Ovary (tissue), 7 donors: ENCODE measurements at regions not wholly inside any gene's neighbourhood (a gene's known extent, or its start where the extent isn't known, plus 50 kb on each side); places are given as distances from the start of the nearest gene placed in this dataset.

Source experiments
- DNase-seq, 5 donors: peaks; one replicate each; pipeline ENCODE4 v3.0.0-alpha.2; 2019 to 2020
- H3K27ac ChIP-seq, 2 donors: fragments of 200-600 bp; one replicate each; pipeline versions ENCODE4 v1.5.1 to v1.8.0; 2019 to 2022
- H3K27me3 ChIP-seq: fragments of 200-600 bp; one replicate; pipeline ENCODE4 v1.8.0; 2022
- H3K36me3 ChIP-seq: fragments of 200-600 bp; sonication (generic); one replicate; pipeline ENCODE4 v1.5.1; 2019
- H3K4me1 ChIP-seq: one replicate; pipeline ENCODE4 v1.8.1; 2013; ENCODE audit warnings: mild to moderate bottlenecking, moderate library complexity; ENCODE audit not compliant: insufficient read depth
- H3K4me3 ChIP-seq: fragments of 200-600 bp; sonication (generic); one replicate; pipeline ENCODE4 v1.5.1; 2017
- H3K9me3 ChIP-seq, 2 donors: fragments of 200-600 bp in 1 of 2; sonication (generic) in 1 of 2; one replicate each; pipeline versions ENCODE4 v1.5.1 to v1.8.1; 2013 to 2019; ENCODE audit warnings: mild to moderate bottlenecking in 1 of 2, moderate library complexity in 1 of 2
- CTCF ChIP-seq, 3 donors: fragments of 450-650 bp in 2 of 3; fragments of 200-600 bp in 1 of 3; IDR thresholded peaks; one replicate each; pipeline versions ENCODE4 v1.5.1 to v1.8.0; 2016 to 2022; ENCODE audit warnings: antibody characterized with exemption in 3 of 3, mild to moderate bottlenecking in 1 of 3
- EP300 ChIP-seq: sonication (generic); formaldehyde crosslinking; IDR thresholded peaks from one replicate; pipeline ENCODE4 v1.6.1; 2017; ENCODE audit warnings: antibody characterized with exemption
- POLR2A ChIP-seq: fragments of 450-650 bp; IDR thresholded peaks from one replicate; pipeline ENCODE4 v1.6.1; 2017; ENCODE audit warnings: antibody characterized with exemption, mild to moderate bottlenecking, moderate library complexity
- WGBS, 3 donors: extraction: QIAGEN DNeasy Blood & Tissue Kit in 1 of 3; methylation state at CpG; one replicate each; pipeline versions ENCODE4 v1.1.5 to v1.1.7; 2013 to 2017; 5-methylcytosine and 5-hydroxymethylcytosine counted together
- intact Hi-C, 4 donors: fragments of 100-400 bp; cut with DNase I; formaldehyde crosslinking; loops; one replicate each; pipeline versions ENCODE4 v1.11.0 to v1.15.1; 2022 to 2023
- donor health status: DM: no; HTN: no; CAD: no; lungs with moderate emphysema.
- donor health status: DM: no; HTN: no; CAD: no.
- donor health status: Bipolar disorder and iron deficiency.
- donor health status: DM: no; HTN: no; CAD: no.
- donor health status: DM: yes; HTN: yes; CAD: no.

- TF ChIP-seq CTCF (IDR thresholded peaks at IDR 0.05): no peak
- no peak for TF ChIP-seq POLR2A
- TF ChIP-seq EP300: no peak
- intact Hi-C loops: no loop called here
- Histone ChIP-seq H3K27me3 (no peaks in the 10 kb centered on the region), H3K36me3 (no peaks in the 10 kb centered on the region), H3K4me3 (no peak overlapping the region), H3K9me3 (no peaks in the 10 kb centered on the region), H3K27ac (no peak overlapping the region), H3K4me1 (no peaks in the 10 kb centered on the region)
- no peak for DNase-seq
These were observed 661.8 kb upstream of the FZD8 start for GRCh38 chr10:36303896-36304295.

GRCh38 chr10:36302086-36302485, 660.0 kb upstream of the FZD8 start:
- H3K4me3 ChIP-seq: no peak overlapping the region
- 60 to 71% (median 68%) methylated on average over 2 of the region's 2 CpGs for WGBS, 3 donors
- intact Hi-C loops: no loop called here
- no peak overlapping the region for H3K27ac ChIP-seq
- no peaks in the 10 kb centered on the region for H3K9me3 ChIP-seq
- H3K27me3 ChIP-seq: no peaks in the 10 kb centered on the region
- no peaks in the 10 kb centered on the region for H3K4me1 ChIP-seq
- TF ChIP-seq CTCF (IDR thresholded peaks at IDR 0.05) (no peak), POLR2A (no peak), EP300 (no peak)
- H3K36me3 ChIP-seq: no peaks in the 10 kb centered on the region
- DNase-seq: no peak

- Histone ChIP-seq H3K4me3 (no peak overlapping the region), H3K27ac (no peak overlapping the region), H3K36me3 (no peaks in the 10 kb centered on the region), H3K27me3 (no peaks in the 10 kb centered on the region), H3K9me3 (no peaks in the 10 kb centered on the region), H3K4me1 (no peaks in the 10 kb centered on the region)
- DNase-seq: no peak
- TF ChIP-seq POLR2A: no peak
- no peak for TF ChIP-seq CTCF (IDR thresholded peaks at IDR 0.05)
- no peak for TF ChIP-seq EP300
- intact Hi-C loops: no loop called here
- WGBS, 3 donors: 93 to 96% (median 93%) methylated on average over 1 of the region's 1 CpG
These were observed 659.4 kb upstream of the FZD8 start for GRCh38 chr10:36301539-36301938.

- intact Hi-C loops: no loop called here
These were observed 659.0 kb upstream of the FZD8 start for GRCh38 chr10:36301139-36301538.

More at GRCh38 chr10:36301139-36301538, 659.0 kb upstream of the FZD8 start:
- Histone ChIP-seq H3K27ac (no peak overlapping the region), H3K4me1 (no peaks in the 10 kb centered on the region), H3K36me3 (no peaks in the 10 kb centered on the region), H3K4me3 (no peak overlapping the region), H3K9me3 (no peaks in the 10 kb centered on the region), H3K27me3 (no peaks in the 10 kb centered on the region)
- no peak for DNase-seq
- no peak for TF ChIP-seq CTCF (IDR thresholded peaks at IDR 0.05)
- TF ChIP-seq POLR2A: no peak
- TF ChIP-seq EP300: no peak
- WGBS, 3 donors: 72 to 86% (median 77%) methylated on average over 2 of the region's 2 CpGs
